ENCODE measurements at regions not wholly inside any gene's neighbourhood (a gene's known extent, or its start where the extent isn't known, plus 50 kb on each side); places are given as distances from the start of the nearest gene placed in this dataset.
A peak's percentile ranks its signal among the peaks of the same experiment; 100 is the strongest.

DNA sequence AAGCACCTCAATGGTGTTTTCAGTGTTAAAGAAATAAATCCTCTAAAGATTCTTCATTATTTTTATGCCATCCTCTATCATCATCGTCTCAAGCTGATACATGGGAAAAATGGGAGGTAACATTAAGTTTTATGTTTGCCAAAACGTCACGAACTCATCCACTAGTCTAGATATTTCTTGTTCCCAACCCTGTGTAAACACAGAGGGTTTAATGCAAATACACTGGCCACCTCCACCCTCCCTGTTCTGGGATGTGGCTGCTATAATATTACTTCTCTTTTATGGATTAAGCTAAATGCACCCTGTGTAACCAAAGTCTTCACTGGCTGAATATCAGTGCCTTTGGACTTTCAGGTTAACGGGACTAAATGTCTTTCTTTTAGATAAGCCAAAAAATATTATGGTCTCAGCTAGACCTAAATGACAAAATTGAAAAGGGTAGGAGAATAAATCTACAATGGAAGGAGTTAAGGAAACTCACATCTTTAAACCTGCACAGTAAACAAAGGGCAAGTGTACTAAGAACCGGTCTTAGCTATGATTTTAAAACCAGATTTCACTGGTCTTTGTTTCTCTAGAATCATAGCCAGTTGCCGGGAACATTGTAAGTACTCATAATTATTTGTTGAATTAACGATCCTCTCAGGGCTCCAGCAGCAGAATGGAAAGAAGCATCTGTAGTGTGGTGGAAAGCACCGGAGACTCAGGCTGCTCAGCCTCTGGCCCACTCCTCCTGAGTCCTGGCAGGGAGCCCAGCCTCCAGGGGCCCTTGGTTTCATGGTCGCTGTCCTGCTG is 103.5 kb upstream of the NOCT start:
- TF ChIP-seq SNAI2 (CRISPR knock-in tag; IDR thresholded peaks at IDR 0.05) (0 out of 2 replicates have a peak, but pooled peaks have one; percentile 17), BACH2 (CRISPR knock-in tag; IDR thresholded peaks at IDR 0.05; ENCODE audit: borderline replicate concordance) (no peak)
- TF ChIP-seq, protein P1, sequence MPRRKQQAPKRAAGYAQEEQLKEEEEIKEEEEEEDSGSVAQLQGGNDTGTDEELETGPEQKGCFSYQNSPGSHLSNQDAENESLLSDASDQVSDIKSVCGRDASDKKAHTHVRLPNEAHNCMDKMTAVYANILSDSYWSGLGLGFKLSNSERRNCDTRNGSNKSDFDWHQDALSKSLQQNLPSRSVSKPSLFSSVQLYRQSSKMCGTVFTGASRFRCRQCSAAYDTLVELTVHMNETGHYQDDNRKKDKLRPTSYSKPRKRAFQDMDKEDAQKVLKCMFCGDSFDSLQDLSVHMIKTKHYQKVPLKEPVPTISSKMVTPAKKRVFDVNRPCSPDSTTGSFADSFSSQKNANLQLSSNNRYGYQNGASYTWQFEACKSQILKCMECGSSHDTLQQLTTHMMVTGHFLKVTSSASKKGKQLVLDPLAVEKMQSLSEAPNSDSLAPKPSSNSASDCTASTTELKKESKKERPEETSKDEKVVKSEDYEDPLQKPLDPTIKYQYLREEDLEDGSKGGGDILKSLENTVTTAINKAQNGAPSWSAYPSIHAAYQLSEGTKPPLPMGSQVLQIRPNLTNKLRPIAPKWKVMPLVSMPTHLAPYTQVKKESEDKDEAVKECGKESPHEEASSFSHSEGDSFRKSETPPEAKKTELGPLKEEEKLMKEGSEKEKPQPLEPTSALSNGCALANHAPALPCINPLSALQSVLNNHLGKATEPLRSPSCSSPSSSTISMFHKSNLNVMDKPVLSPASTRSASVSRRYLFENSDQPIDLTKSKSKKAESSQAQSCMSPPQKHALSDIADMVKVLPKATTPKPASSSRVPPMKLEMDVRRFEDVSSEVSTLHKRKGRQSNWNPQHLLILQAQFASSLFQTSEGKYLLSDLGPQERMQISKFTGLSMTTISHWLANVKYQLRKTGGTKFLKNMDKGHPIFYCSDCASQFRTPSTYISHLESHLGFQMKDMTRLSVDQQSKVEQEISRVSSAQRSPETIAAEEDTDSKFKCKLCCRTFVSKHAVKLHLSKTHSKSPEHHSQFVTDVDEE (CRISPR knock-in tag; IDR thresholded peaks at IDR 0.05): 0 out of 2 replicates have a peak, but pooled peaks have one; percentile 13
- no peak for ATAC-seq

DNA sequence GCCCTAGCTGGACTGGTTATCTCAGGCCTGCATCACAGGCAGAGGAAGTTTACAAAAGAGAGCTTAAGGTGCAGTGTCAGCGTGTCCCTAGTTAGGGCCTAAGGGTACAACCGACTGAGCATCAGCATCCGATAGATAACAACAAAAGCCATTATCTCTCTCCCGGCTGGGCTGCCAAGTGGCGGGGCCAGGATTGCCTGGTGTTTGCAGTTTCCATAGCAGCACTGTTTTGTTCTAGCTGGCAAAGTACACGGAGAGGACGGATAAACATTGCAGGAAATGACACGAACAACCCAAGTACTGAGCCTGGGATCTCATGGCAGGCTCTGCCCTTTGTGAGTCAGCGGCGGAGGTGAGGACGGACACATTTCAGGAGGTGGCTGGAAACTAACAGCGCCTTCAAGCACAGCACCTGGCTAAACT is 104.7 kb upstream of the NOCT start:
- peak; percentile 94 for ATAC-seq

DNA sequence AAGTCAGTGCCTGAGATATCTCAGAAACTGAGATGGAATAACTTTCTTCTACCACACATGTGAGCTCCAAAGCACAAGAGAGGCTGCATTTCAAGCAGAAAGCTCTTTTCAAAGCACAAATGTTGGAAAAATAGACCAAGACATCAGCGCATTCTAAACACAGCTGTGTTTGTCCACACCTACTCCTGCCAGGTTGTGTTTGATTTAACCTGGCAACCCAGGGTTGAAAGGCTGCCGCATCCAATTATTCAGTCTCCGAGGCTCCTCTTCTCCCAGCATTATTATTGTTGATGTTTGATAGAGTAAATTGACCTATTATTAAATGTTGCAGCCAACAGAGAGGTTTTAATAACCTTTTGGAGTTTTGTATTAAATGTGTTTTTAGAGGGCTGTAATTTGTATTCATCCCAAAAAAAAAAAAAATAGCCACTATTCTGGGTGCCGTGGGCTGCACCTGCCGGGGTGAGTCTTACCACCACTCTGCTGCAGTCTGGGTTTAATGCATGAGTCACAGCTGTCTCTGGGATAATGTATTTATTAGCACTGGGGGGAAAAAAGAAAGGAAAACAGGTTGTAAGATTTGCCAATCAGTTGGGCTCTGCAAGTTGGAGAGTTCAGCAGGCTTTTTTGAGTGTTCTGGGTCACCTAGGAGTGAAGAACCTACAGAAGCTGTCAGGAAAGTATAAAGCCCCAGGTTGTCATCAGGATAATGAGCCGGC is 105.2 kb upstream of the NOCT start:
- ATAC-seq: peak; percentile 77

More for the DNA sequence above, 104.7 kb upstream of the NOCT start:
- TF ChIP-seq OSR1 (CRISPR knock-in tag; IDR thresholded peaks at IDR 0.05): no peak
- 0 out of 2 replicates have a peak, but pooled peaks have one; percentile 38 for TF ChIP-seq ZNF70 (CRISPR knock-in tag; IDR thresholded peaks at IDR 0.05)
- TF ChIP-seq, protein P1 (CRISPR knock-in tag; IDR thresholded peaks at IDR 0.05): peak; percentile 32; the same call in 1 of the 2 replicates

DNA sequence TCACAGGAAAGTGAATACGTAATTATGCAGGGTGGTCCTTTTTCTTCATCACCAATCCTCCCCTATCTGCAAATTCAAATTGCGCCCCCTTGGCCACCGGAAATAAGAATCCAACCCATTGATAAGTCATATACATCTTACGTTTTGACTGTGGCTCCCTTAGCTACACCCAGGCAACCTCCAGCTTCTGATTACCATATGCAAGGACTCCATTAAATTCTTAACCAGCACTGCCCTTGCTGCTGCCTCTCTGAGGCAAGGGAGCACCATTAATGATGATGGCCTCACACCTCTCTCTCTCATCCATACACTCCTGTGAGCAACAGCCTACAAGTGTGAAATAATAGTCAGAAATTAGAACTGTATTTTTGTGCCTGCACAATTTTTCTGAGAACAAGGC is 106.0 kb upstream of the NOCT start:
- ATAC-seq: no peak
- TF ChIP-seq, protein P2, sequence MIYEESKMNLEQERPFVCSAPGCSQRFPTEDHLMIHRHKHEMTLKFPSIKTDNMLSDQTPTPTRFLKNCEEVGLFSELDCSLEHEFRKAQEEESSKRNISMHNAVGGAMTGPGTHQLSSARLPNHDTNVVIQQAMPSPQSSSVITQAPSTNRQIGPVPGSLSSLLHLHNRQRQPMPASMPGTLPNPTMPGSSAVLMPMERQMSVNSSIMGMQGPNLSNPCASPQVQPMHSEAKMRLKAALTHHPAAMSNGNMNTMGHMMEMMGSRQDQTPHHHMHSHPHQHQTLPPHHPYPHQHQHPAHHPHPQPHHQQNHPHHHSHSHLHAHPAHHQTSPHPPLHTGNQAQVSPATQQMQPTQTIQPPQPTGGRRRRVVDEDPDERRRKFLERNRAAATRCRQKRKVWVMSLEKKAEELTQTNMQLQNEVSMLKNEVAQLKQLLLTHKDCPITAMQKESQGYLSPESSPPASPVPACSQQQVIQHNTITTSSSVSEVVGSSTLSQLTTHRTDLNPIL (CRISPR knock-in tag; IDR thresholded peaks at IDR 0.05; ENCODE audit: low read depth): no peak
- TF ChIP-seq ZC3H10 (CRISPR knock-in tag; IDR thresholded peaks at IDR 0.05) (no peak), ZFP30 (CRISPR knock-in tag; IDR thresholded peaks at IDR 0.05) (no peak), ZNF565 (CRISPR knock-in tag; conservative IDR thresholded peaks at IDR 0.05; ENCODE audit: low read depth) (no peak), ZFP3 (CRISPR knock-in tag; IDR thresholded peaks at IDR 0.05) (no peak), BACH2 (CRISPR knock-in tag; IDR thresholded peaks at IDR 0.05; ENCODE audit: borderline replicate concordance) (no peak), TOX (CRISPR knock-in tag; IDR thresholded peaks at IDR 0.05; ENCODE audit: borderline replicate concordance) (no peak), ZNF70 (CRISPR knock-in tag; IDR thresholded peaks at IDR 0.05) (no peak), ARNTL (CRISPR knock-in tag; IDR thresholded peaks at IDR 0.05; ENCODE audit: borderline replicate concordance, low read depth) (no peak), TCF4 (CRISPR knock-in tag; IDR thresholded peaks at IDR 0.05; ENCODE audit: borderline replicate concordance) (no peak), SNAI2 (CRISPR knock-in tag; IDR thresholded peaks at IDR 0.05) (no peak), ISL1 (CRISPR knock-in tag; IDR thresholded peaks at IDR 0.05) (no peak), CSDC2 (CRISPR knock-in tag; IDR thresholded peaks at IDR 0.05) (no peak), OSR1 (CRISPR knock-in tag; IDR thresholded peaks at IDR 0.05) (no peak), RARB (CRISPR knock-in tag; IDR thresholded peaks at IDR 0.05) (no peak), ZNF8 (CRISPR knock-in tag; IDR thresholded peaks at IDR 0.05) (no peak), ESRRG (CRISPR knock-in tag; IDR thresholded peaks at IDR 0.05) (no peak)
- TF ChIP-seq, protein P1 (CRISPR knock-in tag; IDR thresholded peaks at IDR 0.05): no peak
- TF ChIP-seq, protein P3, sequence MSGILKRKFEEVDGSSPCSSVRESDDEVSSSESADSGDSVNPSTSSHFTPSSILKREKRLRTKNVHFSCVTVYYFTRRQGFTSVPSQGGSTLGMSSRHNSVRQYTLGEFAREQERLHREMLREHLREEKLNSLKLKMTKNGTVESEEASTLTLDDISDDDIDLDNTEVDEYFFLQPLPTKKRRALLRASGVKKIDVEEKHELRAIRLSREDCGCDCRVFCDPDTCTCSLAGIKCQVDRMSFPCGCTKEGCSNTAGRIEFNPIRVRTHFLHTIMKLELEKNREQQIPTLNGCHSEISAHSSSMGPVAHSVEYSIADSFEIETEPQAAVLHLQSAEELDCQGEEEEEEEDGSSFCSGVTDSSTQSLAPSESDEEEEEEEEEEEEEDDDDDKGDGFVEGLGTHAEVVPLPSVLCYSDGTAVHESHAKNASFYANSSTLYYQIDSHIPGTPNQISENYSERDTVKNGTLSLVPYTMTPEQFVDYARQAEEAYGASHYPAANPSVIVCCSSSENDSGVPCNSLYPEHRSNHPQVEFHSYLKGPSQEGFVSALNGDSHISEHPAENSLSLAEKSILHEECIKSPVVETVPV (CRISPR knock-in tag; IDR thresholded peaks at IDR 0.05): no peak

More for the DNA sequence above, 105.2 kb upstream of the NOCT start:
- TF ChIP-seq TOX (CRISPR knock-in tag; IDR thresholded peaks at IDR 0.05; ENCODE audit: borderline replicate concordance) (no peak), ISL1 (CRISPR knock-in tag; IDR thresholded peaks at IDR 0.05) (peak; percentile 18; the same call in 1 of the 2 replicates)

All from SK-N-SH treated with all-trans-retinoic acid at 6 μM for 48 hours (cell line).